GM18868 (cell line): ENCODE measurements at regions not wholly inside any gene's neighbourhood (a gene's known extent, or its start where the extent isn't known, plus 50 kb on each side); places are given as distances from the start of the nearest gene placed in this dataset.

Source experiments
- ATAC-seq: cut with Tn5 transposase; IDR thresholded peaks from one replicate; pipeline ENCODE4 v1.9.1; 2021; ENCODE audit warnings: mild to moderate bottlenecking, moderate library complexity; ENCODE audit not compliant: unreplicated experiment

DNA sequence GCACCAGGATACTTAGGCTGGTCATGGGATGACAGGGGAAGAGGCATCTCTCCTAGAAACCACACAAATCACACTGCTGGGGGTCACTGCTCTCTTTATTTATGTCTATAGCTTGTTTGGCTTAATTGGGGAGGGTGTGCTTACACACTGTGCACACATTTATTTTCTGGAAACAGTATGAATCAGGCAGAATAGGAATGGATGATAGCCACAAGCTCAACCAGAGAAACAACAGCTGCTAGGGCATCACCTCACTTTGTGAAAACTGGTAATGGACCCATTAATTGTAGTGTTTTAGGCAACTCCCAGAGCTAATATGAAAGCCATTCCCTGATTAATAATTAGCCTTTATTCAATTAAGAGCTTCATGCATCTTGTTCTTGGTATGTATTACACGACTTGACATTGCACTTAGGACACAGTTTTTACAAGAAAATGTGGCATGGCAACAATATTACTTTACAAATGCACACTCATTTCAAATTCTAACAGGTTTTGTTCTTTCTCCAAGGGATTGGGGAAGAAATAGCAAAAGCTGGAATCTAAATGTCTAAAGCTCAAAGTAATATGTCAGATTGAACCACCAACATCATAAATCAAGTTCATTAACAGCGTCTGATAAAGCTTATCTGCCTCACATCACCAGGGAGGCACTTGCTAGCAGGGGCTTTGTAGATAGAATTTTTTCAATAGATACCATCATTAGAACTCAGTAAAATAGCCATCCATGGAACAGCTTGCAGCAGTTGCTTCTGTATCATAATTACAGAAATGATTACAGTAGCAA is 361.9 kb upstream of the FSHR start:
- ATAC-seq, result no peak

DNA sequence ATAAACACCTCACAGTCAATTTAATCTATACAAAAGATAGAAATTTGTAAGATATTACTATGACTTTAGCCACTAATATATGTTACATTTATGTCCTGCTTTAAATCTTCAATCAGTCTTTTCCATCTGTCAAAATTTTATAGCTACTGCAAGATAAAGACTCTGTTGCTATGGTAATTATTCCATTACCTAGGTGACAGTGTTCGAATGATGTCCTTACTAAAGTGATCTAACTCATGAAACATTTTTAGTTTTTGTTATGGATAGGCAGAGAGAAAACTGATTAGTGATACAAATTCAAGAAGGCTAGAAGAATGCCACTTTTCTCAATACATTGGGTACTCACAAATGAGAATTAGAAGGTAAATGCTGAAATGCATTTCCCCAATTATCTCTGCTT is 359.9 kb upstream of the FSHR start:
- no peak for ATAC-seq

DNA sequence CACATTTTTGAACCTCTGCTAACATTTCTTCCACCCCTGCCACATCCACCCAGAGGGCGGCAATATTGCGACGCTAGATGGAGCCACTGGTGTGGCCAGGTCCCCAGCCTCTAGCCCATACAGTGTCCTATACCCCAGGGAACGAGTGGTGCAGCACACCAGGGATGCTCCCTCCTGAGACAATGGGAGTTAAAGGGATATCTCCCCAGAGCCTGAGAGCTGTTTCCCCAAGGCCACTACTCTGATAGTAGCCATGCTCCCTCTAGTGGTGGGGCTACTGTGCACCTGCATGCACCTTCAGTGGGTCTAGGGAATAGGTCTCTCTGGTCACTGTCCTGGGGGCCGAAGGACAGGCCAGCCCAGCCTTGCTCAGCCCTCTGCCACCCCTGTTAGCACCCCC is 336.4 kb upstream of the FSHR start:
- peak; percentile 86 for ATAC-seq

DNA sequence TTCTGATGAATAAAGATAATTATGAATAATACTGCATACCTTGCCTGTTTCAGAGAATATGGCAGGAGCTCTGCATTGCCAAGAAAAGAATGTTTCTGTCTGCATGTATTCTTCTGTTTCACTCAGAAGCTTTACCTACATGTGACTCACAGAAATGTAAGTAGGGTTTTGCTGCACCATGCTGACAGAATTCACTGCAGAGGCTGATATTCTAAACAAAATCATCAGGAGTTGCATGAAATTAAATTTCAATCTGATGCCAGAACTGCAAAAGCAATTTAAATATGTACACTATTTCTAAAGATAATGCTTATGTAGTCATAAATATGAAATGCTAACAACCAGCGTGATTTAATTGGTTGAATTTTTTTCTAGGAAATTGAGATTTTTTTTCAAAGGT is 332.8 kb upstream of the FSHR start:
- ATAC-seq, result no peak

DNA sequence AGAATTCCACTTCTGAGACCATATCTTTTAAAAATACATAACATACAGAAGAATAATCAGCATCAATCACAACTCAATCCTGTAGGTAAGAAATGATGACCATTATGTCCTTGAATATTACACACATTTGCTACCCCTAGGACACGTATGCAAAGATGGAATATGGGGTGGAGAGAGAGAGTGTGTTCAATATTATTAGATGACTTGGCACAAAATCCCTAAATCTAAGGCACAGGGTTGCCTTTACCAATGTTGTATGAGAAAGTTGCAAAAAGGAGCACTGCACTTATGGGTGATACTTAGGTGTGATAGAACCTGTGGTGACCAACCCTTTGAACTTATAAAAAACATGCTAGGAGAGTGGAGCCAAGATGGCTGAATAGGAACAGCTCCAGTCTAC is 326.2 kb upstream of the FSHR start:
- ATAC-seq, result no peak

DNA sequence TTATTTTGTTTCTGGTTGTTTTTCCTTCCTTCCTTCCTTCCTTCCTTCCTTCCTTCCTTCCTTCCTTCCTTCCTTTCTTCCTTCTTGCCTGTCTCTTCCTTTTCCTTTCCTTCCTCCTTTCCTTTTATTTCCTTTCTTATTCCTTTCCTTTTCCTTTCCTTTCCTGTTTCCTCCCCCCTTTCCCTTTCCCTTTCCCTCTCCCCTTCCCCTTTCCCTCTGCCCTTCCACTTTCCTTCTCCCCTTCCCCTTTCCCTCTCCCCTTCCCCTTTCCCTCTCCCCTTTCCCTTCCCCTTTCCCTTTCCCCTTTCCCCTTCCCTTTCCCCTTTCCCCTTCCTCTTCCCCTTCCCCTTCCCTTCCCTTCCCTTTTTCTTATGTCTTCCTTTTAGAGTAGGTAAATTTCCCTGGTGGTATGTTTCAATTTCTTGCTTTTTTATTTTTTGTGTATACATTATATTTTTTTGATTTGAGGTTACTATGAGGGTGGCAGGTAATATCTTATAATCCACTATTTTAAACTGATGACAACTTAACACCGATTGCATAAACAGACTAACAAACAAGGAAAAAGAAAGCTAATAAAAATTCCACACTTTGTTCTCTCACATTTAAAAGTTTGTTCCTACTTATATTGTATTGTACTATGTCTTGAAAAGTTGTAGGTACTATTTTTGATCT is 311.0 kb upstream of the FSHR start:
- no peak for ATAC-seq

DNA sequence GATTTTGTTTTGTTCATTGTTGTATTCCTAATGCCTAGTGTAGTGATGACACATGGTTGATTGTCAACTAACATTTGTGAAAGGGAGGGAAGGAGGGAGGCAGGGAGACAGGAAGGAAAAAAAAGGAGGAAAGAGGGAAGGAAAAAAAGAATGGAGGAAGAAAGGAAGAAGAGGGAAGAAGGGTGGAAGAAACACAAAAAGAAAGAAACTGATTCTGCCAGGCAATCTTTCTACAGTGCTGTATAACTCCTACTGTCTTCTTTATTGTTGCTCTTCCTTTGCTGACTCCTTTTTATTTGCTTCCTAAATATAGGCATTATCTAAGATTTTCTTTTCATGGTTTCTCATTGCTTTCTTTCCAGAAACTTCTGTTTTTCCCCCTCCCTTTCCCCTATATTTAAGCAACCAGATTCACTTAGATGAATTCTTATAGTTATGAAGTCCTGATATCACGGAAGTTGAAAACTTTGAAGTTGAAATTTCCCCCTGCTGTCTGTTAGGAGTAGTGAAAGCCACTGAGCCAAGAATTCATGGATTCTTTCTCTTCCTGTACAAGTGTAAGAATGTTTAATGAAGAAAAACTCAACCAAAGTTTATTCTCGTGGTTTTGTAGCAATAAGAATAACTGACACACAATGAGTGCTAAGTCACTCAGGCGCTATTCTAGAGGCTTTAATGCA is 305.1 kb upstream of the FSHR start:
- ATAC-seq, result no peak

DNA sequence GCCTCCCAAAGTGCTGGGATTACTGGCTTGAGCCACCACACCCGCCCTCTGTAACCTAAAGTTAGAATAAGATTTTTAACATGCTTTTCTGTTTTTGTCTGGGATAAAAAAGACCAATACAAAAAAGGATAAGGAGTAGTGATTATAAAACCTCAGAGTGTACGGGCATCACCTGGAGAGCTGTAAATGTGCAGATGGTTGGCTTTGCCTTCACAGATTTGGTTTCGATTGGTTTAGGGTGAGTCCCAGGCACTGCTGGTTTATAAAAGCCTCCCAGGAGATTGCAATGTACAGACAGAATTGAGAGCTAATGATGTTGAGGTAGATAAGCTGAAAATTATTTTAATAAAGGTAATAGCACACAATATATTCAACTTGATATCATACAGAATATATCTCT is 289.7 kb upstream of the FSHR start:
- no peak for ATAC-seq

DNA sequence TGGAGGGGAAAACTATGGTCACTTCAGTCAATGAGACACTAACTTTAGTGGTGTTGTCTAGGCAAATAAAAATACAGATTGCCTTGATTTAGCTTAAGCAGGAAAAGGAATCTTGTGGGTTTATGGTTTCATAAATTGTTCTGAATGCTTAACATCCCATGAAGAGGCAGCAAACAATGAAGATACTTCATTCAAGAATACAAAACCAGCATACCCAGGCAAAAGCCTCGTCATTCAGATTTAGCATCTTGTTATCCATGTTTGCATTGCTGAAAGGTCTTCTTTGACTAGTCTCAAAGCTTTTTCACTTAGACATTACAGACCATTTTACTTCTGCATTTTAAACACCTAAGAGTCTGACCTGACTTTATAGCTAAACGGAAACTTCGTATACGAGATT is 272.7 kb upstream of the FSHR start:
- ATAC-seq, result no peak

DNA sequence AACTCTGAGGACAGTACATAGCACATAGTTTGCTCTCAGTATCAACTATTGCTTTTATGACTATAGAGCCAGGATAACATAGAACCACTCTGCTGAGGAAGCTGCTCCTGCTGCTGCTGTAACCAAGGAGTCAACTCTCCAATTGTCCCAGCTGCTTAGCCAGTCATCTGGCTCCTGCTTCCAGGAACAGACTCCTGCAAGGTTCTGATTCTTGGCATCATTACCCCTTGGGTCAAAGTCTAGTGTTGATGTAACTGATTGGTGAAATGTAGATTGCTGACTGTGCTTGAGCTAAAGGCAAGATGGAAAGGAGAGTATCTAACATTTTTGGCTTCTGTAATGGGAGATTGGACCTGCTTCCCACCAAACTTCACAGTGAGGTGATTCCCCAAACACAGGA is 261.9 kb upstream of the FSHR start:
- ATAC-seq, result no peak

DNA sequence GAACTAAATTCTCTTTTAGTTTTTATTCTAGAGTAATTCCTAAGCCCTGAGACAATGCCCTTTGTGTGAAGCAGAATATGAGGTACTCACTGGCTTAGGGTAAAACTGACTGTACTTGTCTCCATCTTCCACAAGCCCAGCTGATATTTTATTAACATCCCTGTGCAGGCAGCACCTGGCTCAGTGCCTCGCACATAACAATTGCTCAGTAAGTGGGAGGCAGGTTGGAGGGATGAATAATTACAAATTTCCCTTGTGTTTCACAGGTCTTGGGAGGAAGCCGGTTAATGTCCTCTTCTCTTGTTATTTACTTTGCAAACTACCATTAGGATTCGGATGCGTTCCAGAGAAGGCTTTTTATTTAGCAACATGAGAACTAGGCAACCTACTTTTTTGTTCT is 249.8 kb upstream of the FSHR start:
- ATAC-seq, result no peak

DNA sequence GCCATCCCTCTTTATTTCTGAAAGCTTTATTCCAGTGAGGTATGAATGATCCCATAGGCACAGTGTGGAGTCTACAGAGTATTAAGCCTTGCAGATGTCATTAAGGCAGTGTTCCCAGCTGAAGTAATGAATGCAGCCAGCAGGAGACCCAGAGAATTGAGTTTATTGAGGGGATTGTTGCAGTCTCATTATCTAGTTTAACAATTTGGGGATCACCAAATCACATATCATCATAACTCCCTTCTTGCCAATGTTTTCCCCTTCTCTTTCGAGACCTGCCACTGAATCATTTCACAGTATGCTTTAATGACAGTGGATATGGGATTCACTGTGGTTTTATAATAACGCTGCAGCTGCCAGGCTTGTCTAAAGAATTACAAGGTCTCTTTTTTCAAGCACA is 249.3 kb upstream of the FSHR start:
- ATAC-seq, result no peak

DNA sequence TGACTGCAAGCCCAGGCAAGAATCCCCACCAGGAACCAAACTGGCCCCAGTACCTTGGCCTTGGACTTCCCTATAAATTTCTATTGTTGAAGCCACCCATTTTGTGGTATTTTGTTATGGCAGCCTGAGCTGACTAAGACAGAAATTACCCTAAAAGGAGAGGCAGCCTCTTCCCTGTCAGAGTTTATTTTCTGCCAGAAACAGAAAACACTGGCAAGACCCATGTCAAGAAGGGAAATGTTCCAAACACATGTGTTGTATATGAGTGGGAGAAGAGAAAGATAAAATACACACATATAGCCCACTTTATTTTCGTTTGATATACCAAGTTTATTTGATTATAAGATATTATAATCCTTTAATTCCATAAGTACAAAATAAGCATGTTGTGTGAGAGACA is 225.1 kb upstream of the FSHR start:
- no peak for ATAC-seq

DNA sequence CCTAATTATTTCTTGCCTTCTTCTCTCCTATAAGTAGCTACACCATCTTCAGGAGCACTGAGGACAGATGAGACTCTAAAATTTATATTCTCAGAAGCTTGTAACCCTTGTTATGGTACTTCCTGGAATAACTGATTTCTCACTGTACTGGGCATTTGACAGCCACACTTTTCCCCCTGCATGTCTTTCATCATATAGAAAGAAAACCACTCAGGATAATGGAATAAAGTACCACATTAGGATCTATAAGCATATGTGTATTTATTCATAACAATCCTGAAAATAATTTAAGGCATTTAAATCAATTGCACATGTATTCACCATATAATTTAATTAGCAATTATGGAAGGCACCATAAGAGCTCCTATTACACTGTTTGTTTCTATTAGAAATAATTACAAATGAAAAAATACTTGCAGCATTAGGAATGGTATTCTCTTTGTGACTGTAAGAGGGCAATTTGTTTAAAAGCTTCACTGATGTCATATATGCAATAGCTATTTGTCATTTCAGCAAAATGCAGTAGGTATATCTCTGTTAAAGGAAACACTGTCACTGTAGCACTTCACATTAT is 216.9 kb upstream of the FSHR start:
- ATAC-seq, result no peak

DNA sequence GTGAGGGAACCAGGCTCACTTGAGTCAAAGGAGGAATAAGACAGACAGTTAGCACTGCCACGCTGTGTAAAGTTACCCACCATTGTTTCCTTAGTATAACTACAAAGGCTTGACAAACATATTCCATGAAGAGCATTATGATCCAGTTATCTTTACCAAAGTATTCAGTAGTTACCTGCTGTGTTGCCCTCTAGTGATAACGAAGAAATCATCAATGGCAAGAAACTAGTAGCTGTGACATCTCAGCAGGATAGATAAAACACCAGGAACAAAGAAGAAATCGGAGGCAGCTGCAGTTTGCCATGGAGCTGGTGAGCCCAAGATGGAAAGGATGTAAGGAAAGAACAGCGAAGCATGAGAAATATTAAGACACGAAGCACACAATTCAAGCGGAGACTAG is 215.3 kb upstream of the FSHR start:
- no peak for ATAC-seq

DNA sequence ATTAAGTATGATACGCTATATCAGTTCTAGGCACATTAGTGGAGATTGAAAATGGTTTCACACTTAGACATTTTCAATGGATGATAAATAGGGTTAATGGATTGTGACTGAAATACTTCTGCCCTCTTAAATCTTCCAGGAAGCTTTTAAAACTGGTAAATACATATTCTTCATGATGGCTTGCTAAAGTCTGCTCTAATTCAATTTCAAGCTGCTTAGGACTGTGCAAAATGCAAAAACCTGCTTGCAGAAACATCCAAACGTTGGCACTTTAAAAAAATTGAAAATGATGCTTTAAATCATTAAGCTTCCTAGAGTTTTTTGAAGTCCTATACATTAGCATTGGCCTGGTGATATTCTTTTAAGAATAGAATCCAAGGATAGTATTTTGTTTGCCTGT is 214.8 kb upstream of the FSHR start:
- ATAC-seq, result no peak

DNA sequence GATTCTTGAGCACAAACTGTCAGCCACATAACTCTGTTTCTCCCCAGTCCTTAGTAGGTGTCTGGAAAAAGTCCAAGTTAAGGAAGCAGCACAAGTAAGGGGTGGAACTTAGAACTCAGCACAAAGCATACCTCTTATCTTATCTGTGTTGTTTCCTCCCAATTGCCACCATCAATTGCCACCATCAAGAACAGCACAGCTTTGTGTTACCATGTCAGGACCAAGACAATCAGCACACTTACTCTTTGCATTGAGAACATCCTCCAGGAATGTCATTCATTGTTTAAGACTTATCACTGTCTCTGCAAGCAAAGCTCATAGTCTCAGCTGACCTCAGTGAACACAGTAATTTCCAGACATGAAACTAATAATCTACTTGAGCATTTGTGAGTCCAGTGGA is 212.7 kb upstream of the FSHR start:
- no peak for ATAC-seq

DNA sequence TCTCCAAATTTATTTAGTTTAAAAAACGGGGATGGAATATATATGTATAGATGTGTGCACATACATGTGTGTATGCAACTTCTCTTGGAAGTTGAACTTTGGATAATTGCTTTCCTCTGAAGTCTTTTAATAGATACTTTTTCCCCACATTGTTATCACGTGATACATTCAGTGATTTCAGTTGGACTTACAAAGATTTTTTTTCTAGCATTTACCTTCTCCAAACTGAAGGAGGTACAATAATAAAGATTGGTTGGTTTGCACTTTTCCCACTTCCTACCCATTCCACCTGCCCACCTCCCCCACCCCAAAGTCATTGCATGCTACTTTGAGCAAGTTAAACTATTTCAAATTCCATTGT is 206.1 kb upstream of the FSHR start:
- ATAC-seq, result no peak

DNA sequence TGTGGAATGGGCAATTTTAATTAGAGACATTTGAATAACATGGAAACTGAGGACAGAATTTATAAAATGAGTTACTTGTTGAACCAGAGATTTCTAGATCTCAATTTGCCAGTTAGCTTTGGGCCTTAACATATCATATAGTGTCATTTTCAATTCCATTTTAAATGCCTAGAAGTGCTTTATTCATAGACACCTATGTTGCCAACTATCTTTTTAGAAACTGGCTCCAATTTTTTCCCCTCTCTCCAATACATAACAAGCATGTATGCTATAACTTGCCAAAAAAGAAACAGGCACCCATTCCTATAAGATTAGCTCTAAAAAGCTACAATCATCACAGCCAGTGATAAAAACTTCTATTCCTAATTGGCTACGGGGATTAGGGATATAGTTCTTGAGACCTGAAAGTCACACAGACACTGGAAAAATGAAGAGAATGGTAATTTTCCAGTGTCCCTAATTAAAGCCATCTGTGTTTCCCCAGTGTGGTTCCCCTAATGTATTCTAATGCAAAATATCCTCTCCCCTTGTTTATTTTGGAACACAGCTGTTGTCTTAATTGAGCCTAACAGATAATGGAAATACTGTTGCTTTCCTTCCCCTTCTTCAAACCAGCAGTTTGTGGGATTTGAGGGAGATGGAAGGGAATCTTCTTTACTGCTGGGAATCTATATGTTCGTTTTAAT is 205.5 kb upstream of the FSHR start:
- no peak for ATAC-seq

DNA sequence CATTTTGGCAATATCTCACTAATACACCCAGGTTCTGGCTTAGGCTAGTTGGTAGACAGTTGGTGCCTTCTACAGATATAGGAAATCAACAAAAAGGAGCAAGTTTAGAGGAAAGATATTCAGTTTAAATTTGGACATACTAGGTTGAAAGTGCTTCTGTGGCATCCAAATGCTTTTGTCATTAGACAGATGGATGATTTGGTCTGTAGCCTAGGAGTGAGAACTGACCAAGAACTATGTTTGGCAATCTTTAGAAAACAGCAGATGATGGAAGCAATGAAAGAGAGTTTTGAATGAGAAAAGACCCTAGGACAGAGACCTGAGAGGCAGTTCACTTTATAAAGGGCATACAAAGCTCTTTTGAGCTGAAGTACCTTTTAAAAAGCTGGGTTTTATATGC is 201.3 kb upstream of the FSHR start:
- ATAC-seq, result no peak

DNA sequence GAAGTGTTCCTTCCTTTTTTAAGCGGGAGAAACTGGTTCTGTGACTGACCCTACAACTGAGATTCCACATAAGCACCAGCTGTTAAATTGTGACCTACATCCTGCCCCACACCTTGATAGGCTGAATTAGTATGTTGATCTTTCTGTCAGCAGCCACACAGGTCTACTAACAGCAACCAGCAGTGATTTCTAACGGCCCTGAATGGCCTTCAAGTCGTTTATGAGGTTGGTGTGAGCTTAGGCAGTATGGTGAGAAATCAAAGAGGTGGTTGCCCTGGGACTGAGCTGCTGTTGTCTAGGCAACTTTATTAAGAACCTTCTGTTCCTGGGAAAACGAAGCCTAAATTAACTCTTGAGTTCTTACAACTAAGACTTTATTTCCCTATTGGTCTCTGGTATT is 197.2 kb upstream of the FSHR start:
- ATAC-seq, result no peak
